HCT116 (cell line): ENCODE measurements at regions not wholly inside any gene's neighbourhood (a gene's known extent, or its start where the extent isn't known, plus 50 kb on each side); places are given as distances from the start of the nearest gene placed in this dataset.

Source experiments
- ATAC-seq: fragments of 200-7000 bp; cut with Tn5 transposase; 2 replicates; pipeline ENCODE4 v1.9.1; 2020; ENCODE audit warnings: mild to moderate bottlenecking, moderate library complexity
- BruUV-seq: library from RNA; stranded (reverse); fragments of 400-500 nt; replicated peaks from 2 replicates; lab custom pipeline; 2021; lab: Mats Ljungman, UMichigan
- CTCF ChIA-PET: fragments of 300-600 bp; sonication (Branson Sonifier 250); formaldehyde crosslinking; loops from one replicate; lab custom pipeline; 2021; ENCODE audit warnings: antibody characterized with exemption; lab: Charles Lee
- POLR2A ChIA-PET: fragments of 300-600, 350-600 bp; sonication (Branson Sonifier 250); formaldehyde crosslinking; loops from one replicate; lab custom pipeline; 2021; ENCODE audit warnings: antibody characterized with exemption; lab: Charles Lee
- RAD21 ChIA-PET, 2 experiments: fragments of 300-600 bp; sonication (Branson Sonifier 250); formaldehyde crosslinking; loops; one replicate each; lab custom pipeline; 2023; ENCODE audit warnings: low total read pairs in 2 of 2; ENCODE audit not compliant: uncharacterized antibody in 2 of 2, unreplicated experiment in 2 of 2, low non-redundant PET in 1 of 2; lab: Charles Lee
- DNase-seq: peaks from one replicate; pipeline ENCODE4 v3.0.0-alpha.2; 2010; ENCODE audit warnings: low read depth, low spot score
- H2AFZ ChIP-seq: fragments of 200-600 bp; shearing (Covaris generic), sonication (generic); 2 replicates; pipeline ENCODE4 v1.6.1; 2017; ENCODE audit warnings: low read depth, mixed run types, mixed read lengths, antibody characterized with exemption, low read length; ENCODE audit not compliant: poor library complexity, severe bottlenecking
- H3K27ac ChIP-seq: 2 replicates; pipeline ENCODE4 v1.5.1; 2012; ENCODE audit warnings: low read depth, low read length
- H3K27me3 ChIP-seq: fragments of 200-600 bp; sonication (generic); 2 replicates; pipeline ENCODE4 v1.6.1; 2016; ENCODE audit warnings: mixed run types, low read length, mixed read lengths; ENCODE audit not compliant: insufficient read depth
- H3K36me3 ChIP-seq, 2 experiments: fragments of 200-500 bp in 1 of 2; fragments of 200-600 bp in 1 of 2; sonication (Bioruptor generic) in 1 of 2; sonication (generic) in 1 of 2; 2 replicates each; pipeline versions ENCODE4 v1.5.1 to v1.6.1; 2014 to 2016; ENCODE audit warnings: low read length in 2 of 2, inconsistent platforms in 1 of 2, mixed read lengths in 1 of 2, mixed run types in 1 of 2; ENCODE audit not compliant: insufficient read depth in 2 of 2, control insufficient read depth in 1 of 2
- H3K4me1 ChIP-seq, 2 experiments: fragments of 200-600 bp in 1 of 2; sonication (generic) in 1 of 2; 2 replicates each; pipeline versions ENCODE4 v1.5.1 to v1.6.1; 2012 to 2017; ENCODE audit warnings: low read length in 2 of 2, inconsistent platforms in 1 of 2, mild to moderate bottlenecking in 1 of 2, mixed read lengths in 1 of 2, mixed run types in 1 of 2, moderate library complexity in 1 of 2; ENCODE audit not compliant: insufficient read depth in 2 of 2, control insufficient read depth in 1 of 2
- H3K4me2 ChIP-seq: fragments of 200-600 bp; sonication (generic); 2 replicates; pipeline ENCODE4 v1.6.1; 2017; ENCODE audit warnings: mixed run types, low read length, mixed read lengths
- H3K4me3 ChIP-seq, 2 experiments: fragments of 200-600 bp in 1 of 2; sonication (generic) in 1 of 2; replicated peaks in 1 of 2; 2 replicates each; pipeline ENCODE4 v1.5.1; 2011 to 2016; ENCODE audit warnings: low read length in 2 of 2, control low read depth in 1 of 2, low read depth in 1 of 2, mild to moderate bottlenecking in 1 of 2, mixed read lengths in 1 of 2, mixed run types in 1 of 2
- H3K79me2 ChIP-seq: fragments of 200-600 bp; sonication (generic); 2 replicates; pipeline ENCODE4 v1.6.1; 2017; ENCODE audit warnings: mild to moderate bottlenecking, mixed run types, low read length, moderate library complexity, mixed read lengths; ENCODE audit not compliant: insufficient read depth
- H3K9ac ChIP-seq: fragments of 200-600 bp; sonication (generic); 2 replicates; pipeline ENCODE4 v1.6.1; 2016; ENCODE audit warnings: low read length, mixed read lengths
- H3K9me2 ChIP-seq: fragments of 200-600 bp; sonication (generic), shearing (Covaris generic); 2 replicates; pipeline ENCODE4 v1.6.1; 2017; ENCODE audit warnings: mixed run types, mild to moderate bottlenecking, moderate library complexity; ENCODE audit not compliant: insufficient read depth
- H3K9me3 ChIP-seq, 2 experiments: fragments of 200-500 bp in 1 of 2; fragments of 200-600 bp in 1 of 2; sonication (Bioruptor generic) in 1 of 2; sonication (generic) in 1 of 2; 2 replicates each; pipeline ENCODE4 v1.6.1; 2014 to 2017; ENCODE audit warnings: low read length in 2 of 2, mixed read lengths in 2 of 2, inconsistent platforms in 1 of 2, low read depth in 1 of 2, mild to moderate bottlenecking in 1 of 2, mixed run types in 1 of 2, moderate library complexity in 1 of 2; ENCODE audit not compliant: control insufficient read depth in 1 of 2, insufficient read depth in 1 of 2
- H4K20me1 ChIP-seq: fragments of 200-600 bp; sonication (generic), shearing (Covaris generic); 2 replicates; pipeline ENCODE4 v1.6.1; 2017; ENCODE audit warnings: mixed run types, mild to moderate bottlenecking, moderate library complexity; ENCODE audit not compliant: insufficient read depth
- CBX3 ChIP-seq: IDR thresholded peaks from 2 replicates; pipeline ENCODE4 v1.6.1; 2012; ENCODE audit warnings: low read depth
- CEBPB ChIP-seq: IDR thresholded peaks from 2 replicates; pipeline ENCODE4 v1.6.1; 2012; ENCODE audit warnings: low read depth
- ELF1 ChIP-seq: IDR thresholded peaks from 2 replicates; pipeline ENCODE4 v1.6.1; 2012; ENCODE audit warnings: low read depth, borderline replicate concordance
- EZH2phosphoT487 ChIP-seq: fragments of 200-600 bp; IDR thresholded peaks from 2 replicates; pipeline ENCODE4 v1.6.1; 2018; ENCODE audit warnings: antibody characterized with exemption, borderline replicate concordance
- FOSL1 ChIP-seq: IDR thresholded peaks from 2 replicates; pipeline ENCODE4 v1.6.1; 2012; ENCODE audit warnings: low read depth
- JUND ChIP-seq: IDR thresholded peaks from 2 replicates; pipeline ENCODE4 v1.6.1; 2012
- MAX ChIP-seq: IDR thresholded peaks from 2 replicates; pipeline ENCODE4 v1.6.1; 2012
- POLR2A ChIP-seq: IDR thresholded peaks from 2 replicates; pipeline ENCODE4 v1.7.0; 2011; ENCODE audit warnings: borderline replicate concordance; ENCODE audit not compliant: insufficient read depth, insufficient read length; ENCODE audit errors: extremely low read depth
- POLR2AphosphoS5 ChIP-seq: IDR thresholded peaks from 2 replicates; pipeline ENCODE4 v1.6.1; 2011; ENCODE audit warnings: mild to moderate bottlenecking, low read depth, low read length, moderate library complexity
- RAD21 ChIP-seq: IDR thresholded peaks from 2 replicates; pipeline ENCODE4 v1.6.1; 2012; ENCODE audit warnings: low read depth, mild to moderate bottlenecking
- SRF ChIP-seq: IDR thresholded peaks from 2 replicates; pipeline ENCODE4 v1.6.1; 2012; ENCODE audit warnings: low read depth
- TCF7L2 ChIP-seq: IDR thresholded peaks from 2 replicates; pipeline ENCODE4 v1.7.0; 2011; ENCODE audit warnings: borderline replicate concordance, inconsistent platforms; ENCODE audit not compliant: insufficient read depth, insufficient read length; ENCODE audit errors: extremely low read depth
- ZFX ChIP-seq: fragments of 450-650 bp; IDR thresholded peaks from 2 replicates; pipeline ENCODE4 v1.6.1; 2017
- intact Hi-C: fragments of 100-400 bp; cut with micrococcal nuclease; formaldehyde crosslinking; loops from 2 replicates; pipeline ENCODE4 v1.10.0; 2022
- TF ChIP-seq, protein P1 (sequence below): IDR thresholded peaks from 2 replicates; pipeline ENCODE4 v1.6.1; 2012; ENCODE audit warnings: low read depth
- TF ChIP-seq, protein P2 (sequence below), 3 experiments: fragments of 200-600 bp in 1 of 3; sonication (generic) in 1 of 3; IDR thresholded peaks in 2 of 3; conservative IDR thresholded peaks in 1 of 3; 2 replicates each; pipeline ENCODE4 v1.5.1; 2012 to 2017; ENCODE audit warnings: low read depth in 2 of 3, low read length in 2 of 3, antibody characterized with exemption in 1 of 3, borderline replicate concordance in 1 of 3, control low read depth in 1 of 3, mild to moderate bottlenecking in 1 of 3, mixed read lengths in 1 of 3, mixed run types in 1 of 3, moderate library complexity in 1 of 3; ENCODE audit not compliant: insufficient read depth in 1 of 3
- TF ChIP-seq, protein P3 (sequence below): IDR thresholded peaks from 2 replicates; pipeline ENCODE4 v1.6.1; 2012

GRCh38 chr12:67819902-67820301 is 169.3 kb upstream of the IFNG-AS1 start (continued):
- TF ChIP-seq, protein P1, sequence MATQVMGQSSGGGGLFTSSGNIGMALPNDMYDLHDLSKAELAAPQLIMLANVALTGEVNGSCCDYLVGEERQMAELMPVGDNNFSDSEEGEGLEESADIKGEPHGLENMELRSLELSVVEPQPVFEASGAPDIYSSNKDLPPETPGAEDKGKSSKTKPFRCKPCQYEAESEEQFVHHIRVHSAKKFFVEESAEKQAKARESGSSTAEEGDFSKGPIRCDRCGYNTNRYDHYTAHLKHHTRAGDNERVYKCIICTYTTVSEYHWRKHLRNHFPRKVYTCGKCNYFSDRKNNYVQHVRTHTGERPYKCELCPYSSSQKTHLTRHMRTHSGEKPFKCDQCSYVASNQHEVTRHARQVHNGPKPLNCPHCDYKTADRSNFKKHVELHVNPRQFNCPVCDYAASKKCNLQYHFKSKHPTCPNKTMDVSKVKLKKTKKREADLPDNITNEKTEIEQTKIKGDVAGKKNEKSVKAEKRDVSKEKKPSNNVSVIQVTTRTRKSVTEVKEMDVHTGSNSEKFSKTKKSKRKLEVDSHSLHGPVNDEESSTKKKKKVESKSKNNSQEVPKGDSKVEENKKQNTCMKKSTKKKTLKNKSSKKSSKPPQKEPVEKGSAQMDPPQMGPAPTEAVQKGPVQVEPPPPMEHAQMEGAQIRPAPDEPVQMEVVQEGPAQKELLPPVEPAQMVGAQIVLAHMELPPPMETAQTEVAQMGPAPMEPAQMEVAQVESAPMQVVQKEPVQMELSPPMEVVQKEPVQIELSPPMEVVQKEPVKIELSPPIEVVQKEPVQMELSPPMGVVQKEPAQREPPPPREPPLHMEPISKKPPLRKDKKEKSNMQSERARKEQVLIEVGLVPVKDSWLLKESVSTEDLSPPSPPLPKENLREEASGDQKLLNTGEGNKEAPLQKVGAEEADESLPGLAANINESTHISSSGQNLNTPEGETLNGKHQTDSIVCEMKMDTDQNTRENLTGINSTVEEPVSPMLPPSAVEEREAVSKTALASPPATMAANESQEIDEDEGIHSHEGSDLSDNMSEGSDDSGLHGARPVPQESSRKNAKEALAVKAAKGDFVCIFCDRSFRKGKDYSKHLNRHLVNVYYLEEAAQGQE = no peak
- TF ChIP-seq FOSL1 (no peak), MAX (no peak), ELF1 (no peak), POLR2A (no peak)
- TF ChIP-seq, protein P2, sequence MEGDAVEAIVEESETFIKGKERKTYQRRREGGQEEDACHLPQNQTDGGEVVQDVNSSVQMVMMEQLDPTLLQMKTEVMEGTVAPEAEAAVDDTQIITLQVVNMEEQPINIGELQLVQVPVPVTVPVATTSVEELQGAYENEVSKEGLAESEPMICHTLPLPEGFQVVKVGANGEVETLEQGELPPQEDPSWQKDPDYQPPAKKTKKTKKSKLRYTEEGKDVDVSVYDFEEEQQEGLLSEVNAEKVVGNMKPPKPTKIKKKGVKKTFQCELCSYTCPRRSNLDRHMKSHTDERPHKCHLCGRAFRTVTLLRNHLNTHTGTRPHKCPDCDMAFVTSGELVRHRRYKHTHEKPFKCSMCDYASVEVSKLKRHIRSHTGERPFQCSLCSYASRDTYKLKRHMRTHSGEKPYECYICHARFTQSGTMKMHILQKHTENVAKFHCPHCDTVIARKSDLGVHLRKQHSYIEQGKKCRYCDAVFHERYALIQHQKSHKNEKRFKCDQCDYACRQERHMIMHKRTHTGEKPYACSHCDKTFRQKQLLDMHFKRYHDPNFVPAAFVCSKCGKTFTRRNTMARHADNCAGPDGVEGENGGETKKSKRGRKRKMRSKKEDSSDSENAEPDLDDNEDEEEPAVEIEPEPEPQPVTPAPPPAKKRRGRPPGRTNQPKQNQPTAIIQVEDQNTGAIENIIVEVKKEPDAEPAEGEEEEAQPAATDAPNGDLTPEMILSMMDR (IDR thresholded peaks at IDR 0.05 in 2 of 3, conservative IDR thresholded peaks at IDR 0.05 in 1 of 3; ENCODE audit: borderline replicate concordance in 1 of 3, insufficient read depth in 1 of 3, low read depth in 2 of 3, low read length in 2 of 3) = no peak

- Histone ChIP-seq H3K4me3 (no peak overlapping the region), H4K20me1 (no peaks in the 10 kb centered on the region), H3K9me2 (no peaks in the 10 kb centered on the region), H3K4me1 (no peaks in the 10 kb centered on the region), H3K27ac (no peak overlapping the region), H2AFZ (no peak overlapping the region), H3K9me3 (no peaks in the 10 kb centered on the region; a peak in 2 of 4 replicates), H3K36me3 (no peaks in the 10 kb centered on the region), H3K27me3 (no peaks in the 10 kb centered on the region), H3K9ac (no peak overlapping the region), H3K4me2 (no peak overlapping the region), H3K79me2 (no peaks in the 10 kb centered on the region)
- DNase-seq (no peak), ATAC-seq (no peak)
- BruUV-seq = no TSS peak
- intact Hi-C loops = no loop called here
- ChIA-PET CTCF (no interaction called here), POLR2A (no interaction called here), RAD21 (no interaction called here)
- TF ChIP-seq, protein P1 = no peak
- TF ChIP-seq, protein P3, sequence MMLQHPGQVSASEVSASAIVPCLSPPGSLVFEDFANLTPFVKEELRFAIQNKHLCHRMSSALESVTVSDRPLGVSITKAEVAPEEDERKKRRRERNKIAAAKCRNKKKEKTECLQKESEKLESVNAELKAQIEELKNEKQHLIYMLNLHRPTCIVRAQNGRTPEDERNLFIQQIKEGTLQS = no peak
- TF ChIP-seq EZH2phosphoT487 (no peak), POLR2AphosphoS5 (no peak), RAD21 (no peak), SRF (no peak), JUND (no peak), TCF7L2 (no peak), POLR2A (no peak), CBX3 (no peak), MAX (no peak), ELF1 (no peak), ZFX (no peak), FOSL1 (no peak), CEBPB (no peak)
Observed at GRCh38 chr12:67820694-67821093, 168.6 kb upstream of the IFNG-AS1 start.
